Astrocyte (in vitro differentiated cells and primary cell): ENCODE measurements at regions not wholly inside any gene's neighbourhood (a gene's known extent, or its start where the extent isn't known, plus 50 kb on each side); places are given as distances from the start of the nearest gene placed in this dataset.

Experiments
- DNase-seq: peaks from one replicate; pipeline ENCODE4 v3.0.0-alpha.2; 2010; ENCODE audit warnings: low read depth
- FAIRE-seq: peaks from 2 replicates; lab custom pipeline; 2011; peaks lifted over from hg19 to GRCh38; lab: Jason Lieb, UNC
- H2AFZ ChIP-seq: 2 replicates; pipeline ENCODE4 v1.6.0; 2012; ENCODE audit warnings: low read depth, low read length, inconsistent platforms
- H3K27ac ChIP-seq: 2 replicates; pipeline ENCODE4 v1.5.1; 2011; ENCODE audit warnings: low read depth, low read length, inconsistent platforms
- H3K27me3 ChIP-seq: 2 replicates; pipeline ENCODE4 v1.6.0; 2011; ENCODE audit warnings: low read length, inconsistent platforms; ENCODE audit not compliant: insufficient read depth
- H3K36me3 ChIP-seq: 2 replicates; pipeline ENCODE4 v1.5.1; 2011; ENCODE audit warnings: low read length, inconsistent platforms; ENCODE audit not compliant: insufficient read depth
- H3K4me1 ChIP-seq: 2 replicates; pipeline ENCODE4 v1.5.1; 2011; ENCODE audit warnings: low read length, inconsistent platforms; ENCODE audit not compliant: insufficient read depth
- H3K4me2 ChIP-seq: 2 replicates; pipeline ENCODE4 v1.6.0; 2012; ENCODE audit warnings: low read length, inconsistent platforms
- H3K4me3 ChIP-seq: 2 replicates; pipeline ENCODE4 v1.5.1; 2011; ENCODE audit warnings: low read depth, mild to moderate bottlenecking, low read length, inconsistent platforms; ENCODE audit not compliant: insufficient read depth
- H3K79me2 ChIP-seq: 2 replicates; pipeline ENCODE4 v1.6.0; 2012; ENCODE audit warnings: mild to moderate bottlenecking, low read length, inconsistent platforms; ENCODE audit not compliant: insufficient read depth
- H3K9ac ChIP-seq: 2 replicates; pipeline ENCODE4 v1.6.0; 2012; ENCODE audit warnings: mild to moderate bottlenecking, low read length, inconsistent platforms
- H3K9me3 ChIP-seq: 2 replicates; pipeline ENCODE4 v1.5.1; 2012; ENCODE audit warnings: low read depth, mild to moderate bottlenecking, low read length, inconsistent platforms; ENCODE audit not compliant: insufficient read depth
- H4K20me1 ChIP-seq: 2 replicates; pipeline ENCODE4 v1.6.0; 2012; ENCODE audit warnings: low read length, inconsistent platforms; ENCODE audit not compliant: insufficient read depth
- H3K27ac Mint-ChIP-seq: one replicate; pipeline ENCODE4 v1.8.0; 2021; ENCODE audit warnings: mild to moderate bottlenecking, mixed read lengths; ENCODE audit not compliant: unreplicated experiment
- H3K27me3 Mint-ChIP-seq: one replicate; pipeline ENCODE4 v1.8.0; 2021; ENCODE audit warnings: low read depth, mixed read lengths; ENCODE audit not compliant: unreplicated experiment
- H3K36me3 Mint-ChIP-seq: one replicate; pipeline ENCODE4 v1.8.0; 2021; ENCODE audit warnings: low read depth, mixed read lengths; ENCODE audit not compliant: unreplicated experiment
- H3K4me1 Mint-ChIP-seq: one replicate; pipeline ENCODE4 v1.8.0; 2021; ENCODE audit warnings: low read depth, mixed read lengths; ENCODE audit not compliant: unreplicated experiment
- H3K4me3 Mint-ChIP-seq: one replicate; pipeline ENCODE4 v1.8.0; 2021; ENCODE audit warnings: mild to moderate bottlenecking, moderate library complexity, mixed read lengths; ENCODE audit not compliant: unreplicated experiment
- H3K9me3 Mint-ChIP-seq: one replicate; pipeline ENCODE4 v1.8.0; 2021; ENCODE audit warnings: mild to moderate bottlenecking, mixed read lengths; ENCODE audit not compliant: unreplicated experiment
- CTCF ChIP-seq: IDR thresholded peaks from 2 replicates; pipeline ENCODE4 v1.5.1; 2011; ENCODE audit warnings: low read depth, mild to moderate bottlenecking, inconsistent platforms, low read length, moderate library complexity; ENCODE audit not compliant: insufficient read depth
- EZH2 ChIP-seq: IDR thresholded peaks from 2 replicates; pipeline ENCODE4 v1.6.1; 2012; ENCODE audit warnings: mild to moderate bottlenecking, low read length, inconsistent platforms; ENCODE audit not compliant: insufficient read depth

- Histone ChIP-seq H3K4me2 (no peak overlapping the region), H3K4me1 (no peaks in the 10 kb centered on the region), H3K4me3 (no peak overlapping the region), H3K36me3 (no peaks in the 10 kb centered on the region), H3K9ac (no peak overlapping the region), H3K9me3 (no peaks in the 10 kb centered on the region), H4K20me1 (no peaks in the 10 kb centered on the region), H3K27ac (no peak overlapping the region), H3K79me2 (no peaks in the 10 kb centered on the region), H3K27me3 (no peaks in the 10 kb centered on the region), H2AFZ (no peak overlapping the region)
- Mint-ChIP-seq H3K27ac (no peak overlapping the region), H3K4me3 (no peak overlapping the region), H3K27me3 (no peaks in the 10 kb centered on the region), H3K4me1 (peaks cover 3% of the 10 kb centered on the region), H3K9me3 (no peaks in the 10 kb centered on the region), H3K36me3 (no peaks in the 10 kb centered on the region)
- no peak for DNase-seq
- FAIRE-seq, result no peak
- no peak for TF ChIP-seq CTCF
- no peak for TF ChIP-seq EZH2
Observed at GRCh38 chr5:124064956-124065355, 553.0 kb downstream of the CSNK1G3 start.

- Histone ChIP-seq H3K27ac (no peak overlapping the region), H3K27me3 (no peaks in the 10 kb centered on the region), H3K9ac (no peak overlapping the region), H2AFZ (no peak overlapping the region), H3K4me1 (no peaks in the 10 kb centered on the region), H3K36me3 (no peaks in the 10 kb centered on the region), H3K9me3 (no peaks in the 10 kb centered on the region), H4K20me1 (no peaks in the 10 kb centered on the region), H3K4me2 (no peak overlapping the region), H3K79me2 (no peaks in the 10 kb centered on the region), H3K4me3 (no peak overlapping the region)
- Mint-ChIP-seq H3K9me3 (no peaks in the 10 kb centered on the region), H3K36me3 (no peaks in the 10 kb centered on the region), H3K27me3 (no peaks in the 10 kb centered on the region), H3K4me3 (no peak overlapping the region), H3K27ac (no peak overlapping the region), H3K4me1 (peaks cover 5% of the 10 kb centered on the region)
- TF ChIP-seq CTCF (no peak), EZH2 (no peak)
- FAIRE-seq (no peak), DNase-seq (peak; percentile 73)
Observed at GRCh38 chr5:124061663-124062062, 549.7 kb downstream of the CSNK1G3 start.

- peaks cover 5% of the 10 kb centered on the region for H3K4me1 Mint-ChIP-seq
- Histone ChIP-seq H3K27ac (no peak overlapping the region), H3K4me3 (no peak overlapping the region), H2AFZ (no peak overlapping the region), H3K4me1 (no peaks in the 10 kb centered on the region), H3K27me3 (no peaks in the 10 kb centered on the region), H3K9me3 (no peaks in the 10 kb centered on the region), H3K9ac (no peak overlapping the region), H3K36me3 (no peaks in the 10 kb centered on the region), H3K4me2 (no peak overlapping the region), H3K79me2 (no peaks in the 10 kb centered on the region), H4K20me1 (no peaks in the 10 kb centered on the region)
- no peaks in the 10 kb centered on the region for H3K36me3 Mint-ChIP-seq
- FAIRE-seq (no peak), DNase-seq (no peak)
- no peak overlapping the region for H3K27ac Mint-ChIP-seq
- no peaks in the 10 kb centered on the region for H3K9me3 Mint-ChIP-seq
- H3K27me3 Mint-ChIP-seq, result no peaks in the 10 kb centered on the region
- H3K4me3 Mint-ChIP-seq, result no peak overlapping the region
- no peak for TF ChIP-seq EZH2
Observed at GRCh38 chr5:124061068-124061430, 549.1 kb downstream of the CSNK1G3 start.
